ENCODE measurements at regions not wholly inside any gene's neighbourhood (a gene's known extent, or its start where the extent isn't known, plus 50 kb on each side); places are given as distances from the start of the nearest gene placed in this dataset.

DNA sequence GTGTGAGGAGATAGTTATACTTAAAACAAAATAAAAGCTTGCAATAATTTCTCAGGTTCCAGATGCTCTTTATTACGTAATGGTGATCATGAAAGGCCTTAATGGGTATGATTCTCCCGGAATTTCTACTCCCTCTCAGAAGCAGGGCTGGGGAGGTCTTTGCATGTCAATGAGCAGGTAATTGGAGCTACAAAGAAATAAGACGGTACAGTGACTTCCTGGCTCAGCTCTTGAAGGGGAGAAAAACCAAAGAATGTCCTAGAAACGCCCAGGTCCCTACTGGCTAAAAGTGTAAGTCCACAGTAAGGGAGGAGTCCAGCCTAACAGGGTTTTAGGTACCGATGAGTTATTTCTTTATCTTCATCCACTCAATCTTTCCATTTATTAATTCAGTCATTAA is 390.9 kb downstream of the TMEM114 start:
- DNase-seq, result no peak
- Mint-ChIP-seq H3K27ac (no peak overlapping the region), H3K36me3 (ENCODE audit: low read depth) (no peaks in the 10 kb centered on the region), H3K4me3 (no peak overlapping the region), H3K4me1 (peaks cover 9% of the 10 kb centered on the region), H3K9me3 (peaks cover 7% of the 10 kb centered on the region), H3K27me3 (ENCODE audit: low read depth, poor library complexity) (peaks cover 2% of the 10 kb centered on the region)
- TF ChIP-seq, protein P1, sequence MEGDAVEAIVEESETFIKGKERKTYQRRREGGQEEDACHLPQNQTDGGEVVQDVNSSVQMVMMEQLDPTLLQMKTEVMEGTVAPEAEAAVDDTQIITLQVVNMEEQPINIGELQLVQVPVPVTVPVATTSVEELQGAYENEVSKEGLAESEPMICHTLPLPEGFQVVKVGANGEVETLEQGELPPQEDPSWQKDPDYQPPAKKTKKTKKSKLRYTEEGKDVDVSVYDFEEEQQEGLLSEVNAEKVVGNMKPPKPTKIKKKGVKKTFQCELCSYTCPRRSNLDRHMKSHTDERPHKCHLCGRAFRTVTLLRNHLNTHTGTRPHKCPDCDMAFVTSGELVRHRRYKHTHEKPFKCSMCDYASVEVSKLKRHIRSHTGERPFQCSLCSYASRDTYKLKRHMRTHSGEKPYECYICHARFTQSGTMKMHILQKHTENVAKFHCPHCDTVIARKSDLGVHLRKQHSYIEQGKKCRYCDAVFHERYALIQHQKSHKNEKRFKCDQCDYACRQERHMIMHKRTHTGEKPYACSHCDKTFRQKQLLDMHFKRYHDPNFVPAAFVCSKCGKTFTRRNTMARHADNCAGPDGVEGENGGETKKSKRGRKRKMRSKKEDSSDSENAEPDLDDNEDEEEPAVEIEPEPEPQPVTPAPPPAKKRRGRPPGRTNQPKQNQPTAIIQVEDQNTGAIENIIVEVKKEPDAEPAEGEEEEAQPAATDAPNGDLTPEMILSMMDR (IDR thresholded peaks at IDR 0.05), result no peak

DNA sequence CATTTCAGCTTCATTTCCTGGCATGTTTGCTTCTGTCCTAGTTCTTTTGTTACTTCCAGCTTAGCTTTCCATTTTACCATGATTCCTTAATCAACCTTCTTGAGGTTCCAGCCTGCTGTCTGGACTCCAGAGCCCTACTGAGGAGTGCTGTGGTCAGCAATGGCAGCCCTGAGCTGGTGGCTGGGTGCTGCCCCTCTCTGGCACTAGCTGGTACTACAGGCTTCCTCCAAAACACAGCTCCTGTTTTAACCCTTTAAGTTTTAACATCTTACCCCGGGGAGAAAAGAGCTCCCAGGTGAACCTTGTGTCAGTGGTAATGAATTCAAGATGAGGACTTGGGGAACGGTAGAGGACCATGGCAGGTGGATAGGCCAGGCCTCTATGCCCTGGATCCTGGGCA is 395.5 kb downstream of the TMEM114 start:
- TF ChIP-seq, protein P1 (IDR thresholded peaks at IDR 0.05), result peak; percentile 60
- peaks cover 14% of the 10 kb centered on the region for H3K4me1 Mint-ChIP-seq
- H3K36me3 Mint-ChIP-seq (ENCODE audit: low read depth), result no peaks in the 10 kb centered on the region
- no peak overlapping the region for H3K27ac Mint-ChIP-seq
- H3K4me3 Mint-ChIP-seq, result no peak overlapping the region
- H3K27me3 Mint-ChIP-seq (ENCODE audit: low read depth, poor library complexity), result peaks cover 5% of the 10 kb centered on the region
- DNase-seq, result peak; percentile 48
- no peaks in the 10 kb centered on the region for H3K9me3 Mint-ChIP-seq

DNA sequence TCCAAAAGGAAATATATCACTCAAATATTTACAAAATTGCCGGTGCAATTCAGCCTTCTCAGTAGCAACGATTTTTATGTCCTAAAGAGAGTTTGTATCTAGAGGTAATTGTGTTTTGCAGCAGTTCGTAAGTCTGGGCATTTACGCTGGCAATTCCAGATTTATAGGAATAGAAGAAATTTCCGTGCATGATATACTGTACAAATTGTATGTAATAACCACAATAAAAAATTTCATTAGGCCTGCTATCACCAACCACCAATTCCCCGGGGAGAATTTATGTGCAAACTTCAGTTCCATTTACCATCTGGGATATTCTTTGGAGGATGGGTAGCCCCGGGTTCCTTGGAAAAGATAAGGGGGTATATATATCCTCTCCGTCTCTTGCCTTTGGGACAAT is 401.5 kb downstream of the TMEM114 start:
- Mint-ChIP-seq H3K27ac (no peak overlapping the region), H3K9me3 (no peaks in the 10 kb centered on the region), H3K36me3 (ENCODE audit: low read depth) (no peaks in the 10 kb centered on the region), H3K4me1 (peaks cover 5% of the 10 kb centered on the region), H3K27me3 (ENCODE audit: low read depth, poor library complexity) (peaks cover 14% of the 10 kb centered on the region), H3K4me3 (no peak overlapping the region)
- no peak for DNase-seq
- TF ChIP-seq, protein P1 (IDR thresholded peaks at IDR 0.05), result no peak

DNA sequence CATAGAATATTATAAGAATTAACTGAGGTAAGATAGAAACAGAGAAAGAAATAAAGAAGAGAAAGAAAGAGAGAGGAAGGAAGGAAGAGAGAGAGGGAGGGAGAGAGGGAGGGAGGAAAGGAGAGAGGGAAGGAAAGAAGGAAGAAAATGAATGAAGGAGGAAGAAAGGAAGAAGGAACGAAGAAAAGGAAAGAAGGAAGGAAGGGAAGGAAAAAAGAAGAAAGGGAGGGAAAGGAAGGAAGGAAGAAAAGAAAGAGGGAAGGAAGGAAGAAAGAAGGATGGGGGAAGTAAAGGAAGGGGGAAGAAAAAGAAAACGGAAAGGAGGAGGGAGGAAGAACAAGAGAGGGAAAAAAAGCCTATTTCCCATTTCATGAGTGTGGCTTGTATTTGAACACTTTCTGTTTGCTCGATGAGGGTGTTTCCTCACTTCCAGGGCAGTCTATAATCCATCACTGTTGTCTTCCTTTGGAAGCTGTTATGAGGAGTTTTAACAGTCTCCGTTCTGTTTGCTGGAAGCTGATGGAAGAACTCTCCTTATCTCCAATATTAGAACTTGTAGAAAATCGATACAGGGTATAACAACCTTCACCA is 402.4 kb downstream of the TMEM114 start:
- DNase-seq, result no peak
- TF ChIP-seq, protein P1 (IDR thresholded peaks at IDR 0.05), result no peak
- no peaks in the 10 kb centered on the region for H3K36me3 Mint-ChIP-seq (ENCODE audit: low read depth)
- no peaks in the 10 kb centered on the region for H3K9me3 Mint-ChIP-seq
- peaks cover 10% of the 10 kb centered on the region for H3K4me1 Mint-ChIP-seq
- H3K4me3 Mint-ChIP-seq, result no peak overlapping the region
- no peak overlapping the region for H3K27ac Mint-ChIP-seq
- peaks cover 19% of the 10 kb centered on the region for H3K27me3 Mint-ChIP-seq (ENCODE audit: low read depth, poor library complexity)

DNA sequence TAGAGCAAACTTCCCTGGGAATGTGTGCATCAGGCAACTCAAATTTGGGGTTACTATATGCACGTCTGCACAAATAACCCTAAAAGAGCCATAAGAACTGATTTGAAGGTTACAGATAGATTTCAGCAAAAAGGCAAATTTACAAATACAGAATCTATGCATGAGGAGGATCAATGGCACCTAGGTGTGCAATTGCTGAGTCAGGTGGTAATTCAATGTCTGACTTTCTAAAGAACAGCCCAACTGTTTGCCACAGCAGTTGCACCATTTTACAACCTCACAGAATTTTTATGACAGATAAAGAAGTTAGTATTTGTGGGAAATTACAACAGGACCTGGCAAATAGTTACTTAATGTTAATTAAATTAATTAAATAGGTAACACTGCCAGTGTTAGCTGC is 405.5 kb downstream of the TMEM114 start:
- DNase-seq, result no peak
- H3K36me3 Mint-ChIP-seq (ENCODE audit: low read depth), result no peaks in the 10 kb centered on the region
- TF ChIP-seq, protein P1 (IDR thresholded peaks at IDR 0.05), result no peak
- peaks cover 21% of the 10 kb centered on the region for H3K4me1 Mint-ChIP-seq
- peaks cover 24% of the 10 kb centered on the region for H3K27me3 Mint-ChIP-seq (ENCODE audit: low read depth, poor library complexity)
- no peak overlapping the region for H3K27ac Mint-ChIP-seq
- no peaks in the 10 kb centered on the region for H3K9me3 Mint-ChIP-seq
- H3K4me3 Mint-ChIP-seq, result no peak overlapping the region

Data from nephron progenitor cell (in vitro differentiated cells).